ENCODE measurements at regions not wholly inside any gene's neighbourhood (a gene's known extent, or its start where the extent isn't known, plus 50 kb on each side); places are given as distances from the start of the nearest gene placed in this dataset.

DNA sequence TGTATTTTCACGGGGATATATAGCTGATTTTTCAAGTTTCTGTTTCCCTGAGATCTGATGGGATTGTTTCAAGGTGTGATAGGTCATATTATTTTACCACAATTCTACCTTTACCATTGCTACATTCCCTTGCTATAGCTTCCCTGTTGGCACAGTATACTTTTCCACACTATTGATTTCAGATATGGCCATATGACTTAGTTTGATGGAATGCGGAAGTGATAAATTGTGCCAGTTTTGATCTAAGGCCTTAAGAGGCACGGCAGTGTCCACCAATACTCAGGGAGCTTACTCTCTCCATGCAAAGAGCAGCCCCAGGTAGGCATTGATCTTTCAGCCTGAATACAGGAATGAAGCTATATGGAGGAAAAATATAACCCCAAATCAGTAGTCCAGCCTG, 315.7 kb downstream of the SLC16A7 start:
- Histone ChIP-seq H3K9me2 (replicated peaks; ENCODE audit: control insufficient read depth, low read length) (no peaks in the 10 kb centered on the region), H3K4me2 (ENCODE audit: low read length) (no peak overlapping the region), H4K20me1 (ENCODE audit: control insufficient read depth, insufficient read depth, low read depth, low read length) (no peaks in the 10 kb centered on the region), H3F3A (ENCODE audit: control insufficient read depth, insufficient read depth) (no peaks in the 10 kb centered on the region), H3K9me3 (ENCODE audit: control insufficient read depth, insufficient read depth, low read length) (no peaks in the 10 kb centered on the region), H3K79me2 (ENCODE audit: control insufficient read depth, low read length) (no peaks in the 10 kb centered on the region), H3K36me3 (ENCODE audit: control insufficient read depth, low read length) (no peaks in the 10 kb centered on the region), H3K27ac (ENCODE audit: low read depth, low read length) (no peak overlapping the region), H3K27me3 (ENCODE audit: control insufficient read depth, low read length) (no peaks in the 10 kb centered on the region), H3K4me3 (ENCODE audit: low read length) (no peak overlapping the region), H3K4me1 (ENCODE audit: control insufficient read depth, low read length) (no peaks in the 10 kb centered on the region)
- no peak for TF ChIP-seq EZH2phosphoT487 (IDR thresholded peaks at IDR 0.05; ENCODE audit: borderline replicate concordance, low read length)
- TF ChIP-seq, protein P1, sequence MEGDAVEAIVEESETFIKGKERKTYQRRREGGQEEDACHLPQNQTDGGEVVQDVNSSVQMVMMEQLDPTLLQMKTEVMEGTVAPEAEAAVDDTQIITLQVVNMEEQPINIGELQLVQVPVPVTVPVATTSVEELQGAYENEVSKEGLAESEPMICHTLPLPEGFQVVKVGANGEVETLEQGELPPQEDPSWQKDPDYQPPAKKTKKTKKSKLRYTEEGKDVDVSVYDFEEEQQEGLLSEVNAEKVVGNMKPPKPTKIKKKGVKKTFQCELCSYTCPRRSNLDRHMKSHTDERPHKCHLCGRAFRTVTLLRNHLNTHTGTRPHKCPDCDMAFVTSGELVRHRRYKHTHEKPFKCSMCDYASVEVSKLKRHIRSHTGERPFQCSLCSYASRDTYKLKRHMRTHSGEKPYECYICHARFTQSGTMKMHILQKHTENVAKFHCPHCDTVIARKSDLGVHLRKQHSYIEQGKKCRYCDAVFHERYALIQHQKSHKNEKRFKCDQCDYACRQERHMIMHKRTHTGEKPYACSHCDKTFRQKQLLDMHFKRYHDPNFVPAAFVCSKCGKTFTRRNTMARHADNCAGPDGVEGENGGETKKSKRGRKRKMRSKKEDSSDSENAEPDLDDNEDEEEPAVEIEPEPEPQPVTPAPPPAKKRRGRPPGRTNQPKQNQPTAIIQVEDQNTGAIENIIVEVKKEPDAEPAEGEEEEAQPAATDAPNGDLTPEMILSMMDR (IDR thresholded peaks at IDR 0.05; ENCODE audit: low read depth, low read length, poor library complexity, severe bottlenecking), result no peak

DNA sequence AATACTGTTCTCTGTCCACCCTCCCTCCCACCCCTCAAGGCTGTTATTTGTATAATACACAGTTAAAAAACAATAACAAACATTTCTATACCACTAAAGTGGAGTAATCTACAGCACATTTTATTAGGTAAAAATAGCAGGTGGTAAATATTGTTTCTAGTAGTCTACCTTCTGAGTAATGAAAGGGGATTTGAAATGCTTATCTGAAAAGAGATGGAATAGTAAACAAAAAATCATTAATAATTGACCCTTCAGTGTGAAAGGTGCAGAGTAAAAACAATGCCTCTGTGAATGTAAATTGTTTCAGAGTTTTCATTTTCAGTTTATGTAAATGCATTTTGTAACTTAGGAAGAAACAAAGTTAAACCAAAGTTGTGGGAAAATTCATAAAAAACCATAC, 321.2 kb downstream of the SLC16A7 start:
- H3K4me1 ChIP-seq (ENCODE audit: control insufficient read depth, low read length), result no peaks in the 10 kb centered on the region
- no peak overlapping the region for H3K27ac ChIP-seq (ENCODE audit: low read depth, low read length)
- no peaks in the 10 kb centered on the region for H4K20me1 ChIP-seq (ENCODE audit: control insufficient read depth, insufficient read depth, low read depth, low read length)
- no peaks in the 10 kb centered on the region for H3F3A ChIP-seq (ENCODE audit: control insufficient read depth, insufficient read depth)
- H3K9me2 ChIP-seq (replicated peaks; ENCODE audit: control insufficient read depth, low read length), result no peaks in the 10 kb centered on the region
- no peaks in the 10 kb centered on the region for H3K9me3 ChIP-seq (ENCODE audit: control insufficient read depth, insufficient read depth, low read length)
- no peaks in the 10 kb centered on the region for H3K79me2 ChIP-seq (ENCODE audit: control insufficient read depth, low read length)
- no peak for TF ChIP-seq EZH2phosphoT487 (IDR thresholded peaks at IDR 0.05; ENCODE audit: borderline replicate concordance, low read length)
- TF ChIP-seq, protein P1 (IDR thresholded peaks at IDR 0.05; ENCODE audit: low read depth, low read length, poor library complexity, severe bottlenecking), result no peak
- no peaks in the 10 kb centered on the region for H3K27me3 ChIP-seq (ENCODE audit: control insufficient read depth, low read length)
- no peak overlapping the region for H3K4me3 ChIP-seq (ENCODE audit: low read length)
- H3K36me3 ChIP-seq (ENCODE audit: control insufficient read depth, low read length), result no peaks in the 10 kb centered on the region
- no peak overlapping the region for H3K4me2 ChIP-seq (ENCODE audit: low read length)

DNA sequence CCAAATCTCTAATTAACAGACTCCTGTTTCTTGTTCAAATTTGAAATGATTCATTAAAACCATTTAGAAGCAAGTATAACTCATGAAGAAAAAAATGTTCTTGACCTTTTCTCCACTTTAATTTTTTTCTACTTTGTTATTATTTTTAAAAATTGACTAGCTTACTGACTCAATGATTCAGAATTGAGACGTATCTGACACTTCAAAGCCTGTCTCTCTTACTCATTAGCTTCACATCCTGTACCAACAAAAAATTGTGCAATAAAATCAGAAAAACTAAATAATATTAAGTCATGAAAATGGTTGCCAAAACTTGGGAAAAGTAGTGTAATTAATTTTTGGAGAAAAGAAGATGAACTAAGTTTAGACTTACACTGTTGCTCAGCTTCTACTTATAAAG, 331.2 kb downstream of the SLC16A7 start:
- H3K27ac ChIP-seq (ENCODE audit: low read depth, low read length), result no peak overlapping the region
- H3K36me3 ChIP-seq (ENCODE audit: control insufficient read depth, low read length), result no peaks in the 10 kb centered on the region

More for the DNA sequence above, 331.2 kb downstream of the SLC16A7 start:
- Histone ChIP-seq H3F3A (ENCODE audit: control insufficient read depth, insufficient read depth) (no peaks in the 10 kb centered on the region), H3K79me2 (ENCODE audit: control insufficient read depth, low read length) (no peaks in the 10 kb centered on the region), H3K9me2 (replicated peaks; ENCODE audit: control insufficient read depth, low read length) (no peaks in the 10 kb centered on the region; the same call in 1 of the 2 replicates), H3K4me3 (ENCODE audit: low read length) (no peak overlapping the region), H3K9me3 (ENCODE audit: control insufficient read depth, insufficient read depth, low read length) (no peaks in the 10 kb centered on the region), H3K27me3 (ENCODE audit: control insufficient read depth, low read length) (no peaks in the 10 kb centered on the region), H4K20me1 (ENCODE audit: control insufficient read depth, insufficient read depth, low read depth, low read length) (no peaks in the 10 kb centered on the region), H3K4me2 (ENCODE audit: low read length) (no peak overlapping the region), H3K4me1 (ENCODE audit: control insufficient read depth, low read length) (no peaks in the 10 kb centered on the region)
- TF ChIP-seq, protein P1 (IDR thresholded peaks at IDR 0.05; ENCODE audit: low read depth, low read length, poor library complexity, severe bottlenecking), result no peak
- no peak for TF ChIP-seq EZH2phosphoT487 (IDR thresholded peaks at IDR 0.05; ENCODE audit: borderline replicate concordance, low read length)

Data from DOHH2 (cell line).